Upper lobe of left lung (tissue), 6 donors: ENCODE measurements at regions not wholly inside any gene's neighbourhood (a gene's known extent, or its start where the extent isn't known, plus 50 kb on each side); places are given as distances from the start of the nearest gene placed in this dataset.

Experiments used
- ATAC-seq, 2 donors: fragments of 200-7000 bp; cut with Tn5 transposase; one replicate each; pipeline ENCODE4 v1.9.1; 2022; ENCODE audit warnings: mild to moderate bottlenecking in 2 of 2, moderate library complexity in 2 of 2; ENCODE audit not compliant: low FRiP score in 2 of 2
- DNase-seq, 2 donors: peaks; one replicate each; pipeline ENCODE4 v3.0.0-alpha.2; 2019 to 2020
- H3K27ac ChIP-seq, 4 donors: fragments of 200-600 bp; sonication (generic); one replicate each; pipeline ENCODE4 v1.5.1; 2016 to 2019
- H3K27me3 ChIP-seq, 4 donors: fragments of 200-600 bp; sonication (generic); one replicate each; pipeline ENCODE4 v1.5.1; 2017 to 2019
- H3K36me3 ChIP-seq, 4 donors: fragments of 200-600 bp; sonication (generic); one replicate each; pipeline ENCODE4 v1.5.1; 2016 to 2019
- H3K4me1 ChIP-seq, 4 donors: fragments of 200-600 bp; sonication (generic); one replicate each; pipeline ENCODE4 v1.5.1; 2018 to 2019
- H3K4me3 ChIP-seq, 4 donors: fragments of 200-600 bp; sonication (generic); one replicate each; pipeline ENCODE4 v1.5.1; 2017 to 2019; ENCODE audit warnings: mild to moderate bottlenecking in 2 of 4, moderate library complexity in 1 of 4
- H3K9me3 ChIP-seq, 4 donors: fragments of 200-600 bp; sonication (generic); one replicate each; pipeline ENCODE4 v1.5.1; 2018 to 2019
- EP300 ChIP-seq, 4 donors: sonication (generic); formaldehyde crosslinking; IDR thresholded peaks; one replicate each; pipeline ENCODE4 v1.5.1; 2017; ENCODE audit warnings: antibody characterized with exemption in 4 of 4, control low read depth in 2 of 4
- POLR2A ChIP-seq, 4 donors: fragments of 450-650 bp; IDR thresholded peaks; one replicate each; pipeline ENCODE4 v1.5.1; 2016 to 2017; ENCODE audit warnings: antibody characterized with exemption in 4 of 4, mild to moderate bottlenecking in 2 of 4
- POLR2AphosphoS5 ChIP-seq, 2 donors: sonication (generic); formaldehyde crosslinking; IDR thresholded peaks; one replicate each; pipeline ENCODE4 v1.5.1; 2017; ENCODE audit warnings: antibody characterized with exemption in 2 of 2
- WGBS, 2 donors: methylation state at CpG; one replicate each; pipeline ENCODE4 v1.1.5; 2017 to 2018; 5-methylcytosine and 5-hydroxymethylcytosine counted together
- TF ChIP-seq, protein P1 (sequence below), 6 experiments: fragments of 450-650 bp in 4 of 6; fragments of 200-600 bp in 2 of 6; sonication (generic) in 2 of 6; IDR thresholded peaks; one replicate each; pipeline ENCODE4 v1.5.1; 2016 to 2019; ENCODE audit warnings: antibody characterized with exemption in 6 of 6
- donor health status: DM: no; HTN: no; CAD: no; lungs with moderate emphysema.
- donor health status: DM: no; HTN: yes; CAD: no; lungs with severe emphysema.

DNA sequence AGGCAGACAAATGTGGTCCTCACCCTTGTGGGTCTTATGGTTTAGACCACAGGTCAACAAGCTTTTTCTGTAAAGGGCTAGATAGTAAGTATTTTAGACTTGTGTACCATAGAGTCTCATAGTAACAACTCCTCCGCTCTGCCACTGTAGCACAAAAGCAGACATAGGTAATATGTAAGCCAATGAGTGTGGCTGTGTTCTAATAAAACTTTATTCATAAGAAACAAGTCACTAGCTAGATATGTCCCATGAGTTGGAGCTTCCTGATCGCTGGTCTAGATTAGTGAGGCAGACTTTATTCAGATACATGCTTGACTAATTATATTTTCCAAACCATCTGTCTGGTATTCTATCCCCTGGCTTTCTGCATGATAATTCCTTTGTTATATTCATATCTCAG, 196.4 kb upstream of the TSHZ2 start:
- Histone ChIP-seq H3K4me1 (no peaks in the 10 kb centered on the region), H3K36me3 (no peaks in the 10 kb centered on the region), H3K27me3 (no peaks in the 10 kb centered on the region), H3K4me3 (no peak overlapping the region), H3K9me3 (no peaks in the 10 kb centered on the region), H3K27ac (no peak overlapping the region)
- TF ChIP-seq POLR2AphosphoS5 (IDR thresholded peaks at IDR 0.05) (no peak), POLR2A (IDR thresholded peaks at IDR 0.05) (no peak), EP300 (IDR thresholded peaks at IDR 0.05) (no peak)
- TF ChIP-seq, protein P1, sequence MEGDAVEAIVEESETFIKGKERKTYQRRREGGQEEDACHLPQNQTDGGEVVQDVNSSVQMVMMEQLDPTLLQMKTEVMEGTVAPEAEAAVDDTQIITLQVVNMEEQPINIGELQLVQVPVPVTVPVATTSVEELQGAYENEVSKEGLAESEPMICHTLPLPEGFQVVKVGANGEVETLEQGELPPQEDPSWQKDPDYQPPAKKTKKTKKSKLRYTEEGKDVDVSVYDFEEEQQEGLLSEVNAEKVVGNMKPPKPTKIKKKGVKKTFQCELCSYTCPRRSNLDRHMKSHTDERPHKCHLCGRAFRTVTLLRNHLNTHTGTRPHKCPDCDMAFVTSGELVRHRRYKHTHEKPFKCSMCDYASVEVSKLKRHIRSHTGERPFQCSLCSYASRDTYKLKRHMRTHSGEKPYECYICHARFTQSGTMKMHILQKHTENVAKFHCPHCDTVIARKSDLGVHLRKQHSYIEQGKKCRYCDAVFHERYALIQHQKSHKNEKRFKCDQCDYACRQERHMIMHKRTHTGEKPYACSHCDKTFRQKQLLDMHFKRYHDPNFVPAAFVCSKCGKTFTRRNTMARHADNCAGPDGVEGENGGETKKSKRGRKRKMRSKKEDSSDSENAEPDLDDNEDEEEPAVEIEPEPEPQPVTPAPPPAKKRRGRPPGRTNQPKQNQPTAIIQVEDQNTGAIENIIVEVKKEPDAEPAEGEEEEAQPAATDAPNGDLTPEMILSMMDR (IDR thresholded peaks at IDR 0.05) = no peak
- no peak for DNase-seq
- ATAC-seq = no peak
- 97 to 98% methylated on average over 2 of the region's 2 CpGs for WGBS, 2 donors

DNA sequence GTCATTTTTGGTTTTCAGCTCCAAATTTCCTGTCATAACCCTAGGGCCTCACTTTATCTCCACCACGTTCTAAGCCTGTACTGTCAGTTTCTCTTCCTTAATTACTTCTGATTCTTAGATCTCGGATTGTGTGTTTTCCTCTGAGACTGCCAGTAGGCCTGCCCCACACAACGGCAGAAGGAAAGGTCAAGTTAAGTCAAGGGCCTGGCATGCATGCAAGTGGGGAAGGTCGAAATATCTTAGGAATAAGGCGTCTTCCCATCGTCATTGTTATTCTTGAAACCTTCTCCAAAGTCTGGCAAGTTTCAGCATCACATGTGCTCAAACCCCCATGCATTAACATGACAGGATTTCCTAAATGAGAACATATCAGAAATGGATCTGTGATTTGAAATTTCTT, 203.5 kb upstream of the TSHZ2 start:
- Histone ChIP-seq H3K36me3 (no peaks in the 10 kb centered on the region), H3K9me3 (no peaks in the 10 kb centered on the region), H3K4me3 (no peak overlapping the region), H3K27ac (no peak overlapping the region), H3K4me1 (no peaks in the 10 kb centered on the region), H3K27me3 (no peaks in the 10 kb centered on the region)
- WGBS, 2 donors = 40 to 46% methylated on average over 6 of the region's 6 CpGs
- TF ChIP-seq POLR2AphosphoS5 (IDR thresholded peaks at IDR 0.05) = no peak
- no peak for TF ChIP-seq EP300 (IDR thresholded peaks at IDR 0.05)
- TF ChIP-seq POLR2A (IDR thresholded peaks at IDR 0.05) = no peak
- TF ChIP-seq, protein P1 (IDR thresholded peaks at IDR 0.05) = no peak
- ATAC-seq (no peak), DNase-seq (no peak)

DNA sequence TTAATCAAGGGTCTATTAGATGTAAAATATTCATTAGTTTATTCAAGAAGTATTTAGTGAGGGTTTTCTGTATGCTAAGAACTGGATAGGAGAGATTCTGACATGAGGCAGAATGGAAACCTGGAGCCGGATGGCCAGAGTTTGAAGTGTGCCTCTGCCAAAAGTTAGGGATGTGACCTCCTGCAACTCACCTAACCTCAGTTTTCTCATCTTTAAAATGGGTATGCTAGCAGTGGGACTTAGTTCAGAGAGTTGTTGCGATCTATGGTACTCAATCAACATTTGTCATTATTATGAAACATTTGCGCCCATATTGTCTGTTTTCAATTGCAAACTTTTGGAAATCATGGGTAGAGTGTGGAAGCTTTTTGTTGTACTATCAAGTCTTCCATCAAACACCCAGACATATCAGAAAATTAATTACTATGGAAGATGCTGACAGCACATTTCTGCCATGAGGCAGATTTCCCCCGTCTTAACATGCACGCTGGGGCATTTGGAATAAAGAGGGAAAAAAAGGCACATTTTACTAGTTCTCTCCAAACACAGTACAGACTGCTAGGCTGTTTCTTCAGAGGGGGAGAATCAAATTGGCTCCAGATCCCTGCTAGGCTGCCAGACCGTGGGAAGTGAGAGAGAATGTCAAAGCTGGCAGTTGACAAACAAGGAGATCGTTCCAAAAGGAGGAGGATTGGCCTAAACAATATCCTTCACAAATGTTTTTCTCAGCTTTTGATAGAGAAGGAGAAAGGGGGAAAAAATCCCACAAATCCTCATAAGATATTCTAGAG, 205.3 kb upstream of the TSHZ2 start:
- H3K36me3 ChIP-seq = no peaks in the 10 kb centered on the region
- WGBS, 2 donors = 69 to 70% methylated on average over 7 of the region's 7 CpGs
- no peaks in the 10 kb centered on the region for H3K9me3 ChIP-seq
- H3K4me1 ChIP-seq = no peaks in the 10 kb centered on the region
- H3K27ac ChIP-seq = no peak overlapping the region
- H3K27me3 ChIP-seq = no peaks in the 10 kb centered on the region
- no peak overlapping the region for H3K4me3 ChIP-seq
- no peak for DNase-seq
- ATAC-seq = no peak
- no peak for TF ChIP-seq POLR2A (IDR thresholded peaks at IDR 0.05)
- TF ChIP-seq POLR2AphosphoS5 (IDR thresholded peaks at IDR 0.05) = no peak
- TF ChIP-seq EP300 (IDR thresholded peaks at IDR 0.05) = no peak
- TF ChIP-seq, protein P1 (IDR thresholded peaks at IDR 0.05) = no peak

DNA sequence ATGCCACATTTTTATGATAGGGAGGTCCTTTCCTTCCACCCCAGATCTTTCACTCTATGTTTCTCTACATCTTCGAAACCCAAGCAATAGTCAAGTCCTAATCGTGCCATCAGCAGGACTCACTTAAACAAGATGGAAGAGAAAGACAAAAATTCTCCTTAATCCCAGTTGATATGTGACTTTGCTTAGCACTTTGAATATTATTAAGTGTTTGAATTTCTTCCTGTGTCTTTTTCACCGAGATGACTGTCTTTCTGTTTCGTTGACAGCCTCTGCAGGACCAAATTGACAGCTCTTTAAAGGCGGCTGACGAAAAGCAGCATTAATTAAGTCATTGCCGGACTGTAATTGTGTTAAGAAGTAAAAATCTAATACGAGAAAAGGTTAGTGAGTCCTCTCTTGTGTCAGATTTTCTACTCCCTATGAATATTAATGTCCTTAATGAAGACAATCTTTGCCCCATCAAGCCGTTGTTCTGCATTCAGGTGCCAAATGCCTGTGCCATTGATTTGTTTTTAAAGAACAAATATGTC, 208.8 kb upstream of the TSHZ2 start:
- H3K4me1 ChIP-seq = no peaks in the 10 kb centered on the region
- no peaks in the 10 kb centered on the region for H3K36me3 ChIP-seq
- 81 to 86% methylated on average over 9 of the region's 9 CpGs for WGBS, 2 donors
- no peaks in the 10 kb centered on the region for H3K9me3 ChIP-seq
- H3K27ac ChIP-seq = no peak overlapping the region
- ATAC-seq (no peak), DNase-seq (no peak)
- TF ChIP-seq EP300 (IDR thresholded peaks at IDR 0.05) (no peak), POLR2A (IDR thresholded peaks at IDR 0.05) (no peak), POLR2AphosphoS5 (IDR thresholded peaks at IDR 0.05) (no peak)
- TF ChIP-seq, protein P1 (IDR thresholded peaks at IDR 0.05) = no peak
- H3K4me3 ChIP-seq = no peak overlapping the region
- H3K27me3 ChIP-seq = no peaks in the 10 kb centered on the region

DNA sequence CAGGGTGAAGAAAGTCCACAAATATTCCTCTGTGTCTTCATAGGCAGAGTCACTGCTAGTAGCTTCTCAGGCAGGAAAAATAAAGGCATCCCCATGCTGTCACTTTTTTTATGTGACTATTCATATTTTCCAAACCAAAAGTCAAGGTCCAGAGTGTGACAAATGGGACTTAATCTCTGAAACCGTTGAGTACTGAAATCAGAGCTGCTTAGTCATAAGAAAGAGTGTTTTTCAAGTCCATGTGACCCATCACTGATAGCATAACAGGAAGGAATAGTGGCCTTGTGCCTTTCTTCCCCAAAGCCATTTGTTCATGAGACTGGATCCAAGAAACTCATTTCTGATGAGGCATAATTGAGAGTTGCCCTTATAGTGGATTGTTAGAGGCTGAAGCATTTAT, 210.3 kb upstream of the TSHZ2 start:
- TF ChIP-seq POLR2AphosphoS5 (IDR thresholded peaks at IDR 0.05) (no peak), POLR2A (IDR thresholded peaks at IDR 0.05) (no peak), EP300 (IDR thresholded peaks at IDR 0.05) (no peak)
- TF ChIP-seq, protein P1 (IDR thresholded peaks at IDR 0.05) = no peak
- ATAC-seq (no peak), DNase-seq (no peak)
- H3K4me3 ChIP-seq = no peak overlapping the region
- no peaks in the 10 kb centered on the region for H3K9me3 ChIP-seq
- no peak overlapping the region for H3K27ac ChIP-seq
- no peaks in the 10 kb centered on the region for H3K4me1 ChIP-seq
- H3K36me3 ChIP-seq = no peaks in the 10 kb centered on the region
- 27 to 41% methylated on average over 1 of the region's 1 CpG for WGBS, 2 donors
- H3K27me3 ChIP-seq = no peaks in the 10 kb centered on the region
